D721Med (cell line): ENCODE measurements at regions not wholly inside any gene's neighbourhood (a gene's known extent, or its start where the extent isn't known, plus 50 kb on each side); places are given as distances from the start of the nearest gene placed in this dataset.

ENCODE experiments used
- DNase-seq: peaks from one replicate; pipeline ENCODE4 v3.0.0; 2011; ENCODE audit warnings: low spot score; ENCODE audit not compliant: insufficient read length
- FAIRE-seq: peaks from 2 replicates; lab custom pipeline; 2011; peaks lifted over from hg19 to GRCh38; lab: Jason Lieb, UNC
- TF ChIP-seq, protein P1 (sequence below): IDR thresholded peaks from 2 replicates; pipeline ENCODE4 v1.5.1; 2012; ENCODE audit warnings: mild to moderate bottlenecking, control low read depth; ENCODE audit not compliant: insufficient read depth; ENCODE audit errors: missing control alignments

DNA sequence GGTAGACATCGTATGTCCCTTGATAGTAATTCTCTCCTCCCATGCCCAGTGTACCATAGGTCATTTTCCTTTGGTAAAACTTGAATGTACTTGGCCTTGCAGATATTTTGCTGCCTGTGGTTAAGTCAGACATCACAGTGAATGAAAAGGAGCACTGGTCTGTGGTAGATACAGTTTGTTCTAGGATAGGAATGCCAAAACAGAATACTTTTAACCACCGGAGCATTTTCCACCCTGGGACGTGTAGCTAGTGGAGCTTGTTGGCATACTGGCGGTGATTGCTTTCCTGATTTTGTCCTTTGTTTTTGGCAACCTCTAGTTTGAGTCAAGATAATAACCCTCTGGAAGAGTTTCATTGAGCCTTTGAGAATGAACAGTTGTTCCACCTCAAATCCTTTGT, 92.0 kb upstream of the BMPER start:
- TF ChIP-seq, protein P1, sequence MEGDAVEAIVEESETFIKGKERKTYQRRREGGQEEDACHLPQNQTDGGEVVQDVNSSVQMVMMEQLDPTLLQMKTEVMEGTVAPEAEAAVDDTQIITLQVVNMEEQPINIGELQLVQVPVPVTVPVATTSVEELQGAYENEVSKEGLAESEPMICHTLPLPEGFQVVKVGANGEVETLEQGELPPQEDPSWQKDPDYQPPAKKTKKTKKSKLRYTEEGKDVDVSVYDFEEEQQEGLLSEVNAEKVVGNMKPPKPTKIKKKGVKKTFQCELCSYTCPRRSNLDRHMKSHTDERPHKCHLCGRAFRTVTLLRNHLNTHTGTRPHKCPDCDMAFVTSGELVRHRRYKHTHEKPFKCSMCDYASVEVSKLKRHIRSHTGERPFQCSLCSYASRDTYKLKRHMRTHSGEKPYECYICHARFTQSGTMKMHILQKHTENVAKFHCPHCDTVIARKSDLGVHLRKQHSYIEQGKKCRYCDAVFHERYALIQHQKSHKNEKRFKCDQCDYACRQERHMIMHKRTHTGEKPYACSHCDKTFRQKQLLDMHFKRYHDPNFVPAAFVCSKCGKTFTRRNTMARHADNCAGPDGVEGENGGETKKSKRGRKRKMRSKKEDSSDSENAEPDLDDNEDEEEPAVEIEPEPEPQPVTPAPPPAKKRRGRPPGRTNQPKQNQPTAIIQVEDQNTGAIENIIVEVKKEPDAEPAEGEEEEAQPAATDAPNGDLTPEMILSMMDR: no peak
- FAIRE-seq (no peak), DNase-seq (no peak)

DNA sequence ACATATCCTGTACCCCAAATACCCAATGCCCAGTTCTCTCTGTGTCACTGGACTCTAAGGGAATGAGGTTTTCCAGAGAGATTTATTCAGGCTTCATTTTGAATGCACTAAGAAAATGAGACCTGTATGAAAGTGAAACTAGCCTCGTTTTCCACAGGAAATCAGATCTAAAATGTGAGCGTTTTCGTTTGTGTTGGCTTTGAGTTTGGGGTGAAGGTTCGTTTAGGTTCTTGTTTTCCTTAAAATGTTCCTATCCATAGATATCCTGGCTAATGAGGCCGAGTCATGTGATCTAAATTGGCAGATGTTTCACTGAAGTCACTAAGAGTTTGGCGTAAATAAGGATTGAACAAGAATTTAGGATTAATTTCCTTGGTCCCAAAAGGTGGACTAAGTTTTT, 90.9 kb upstream of the BMPER start:
- DNase-seq (no peak), FAIRE-seq (no peak)
- TF ChIP-seq, protein P1: no peak

DNA sequence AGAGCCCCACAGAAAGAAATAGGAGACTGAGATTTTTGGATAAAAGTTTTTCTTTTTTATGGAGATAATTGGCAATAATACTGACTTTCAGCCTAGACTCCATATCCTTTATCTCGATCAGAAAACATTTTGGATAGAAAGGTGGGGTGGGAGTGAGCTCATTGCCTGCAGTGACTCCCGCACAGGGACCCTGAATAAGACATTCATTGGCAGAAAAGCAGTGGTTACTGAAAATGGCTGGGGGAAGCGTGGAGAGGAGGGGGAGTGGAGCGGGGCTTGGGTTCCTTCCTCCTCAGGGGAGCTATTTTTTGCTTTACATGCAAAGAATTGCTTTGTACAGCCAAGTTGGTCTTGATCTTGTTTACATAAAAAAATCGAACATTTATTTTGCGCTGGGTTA, 90.4 kb upstream of the BMPER start:
- TF ChIP-seq, protein P1: no peak
- no peak for FAIRE-seq
- no peak for DNase-seq

DNA sequence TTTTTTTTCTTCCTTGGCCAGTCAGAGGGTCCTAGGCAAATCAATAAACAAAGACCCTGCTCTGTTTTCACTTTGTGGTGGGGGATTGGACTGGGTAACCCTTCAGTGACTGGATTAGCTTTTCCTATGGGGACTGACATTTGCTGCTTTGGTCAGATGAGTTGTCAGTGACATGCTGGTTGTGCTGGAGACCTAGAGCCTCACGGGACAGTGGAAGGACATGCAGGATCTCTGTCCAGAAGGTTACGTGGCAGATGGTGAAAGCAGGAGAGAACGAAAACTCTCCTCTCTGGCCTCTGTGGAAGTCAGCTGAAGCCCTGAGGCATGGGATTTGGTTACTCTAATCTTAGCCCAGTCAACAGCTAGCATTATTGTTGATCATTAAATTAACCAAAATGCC, 90.0 kb upstream of the BMPER start:
- TF ChIP-seq, protein P1: no peak
- no peak for DNase-seq
- no peak for FAIRE-seq

DNA sequence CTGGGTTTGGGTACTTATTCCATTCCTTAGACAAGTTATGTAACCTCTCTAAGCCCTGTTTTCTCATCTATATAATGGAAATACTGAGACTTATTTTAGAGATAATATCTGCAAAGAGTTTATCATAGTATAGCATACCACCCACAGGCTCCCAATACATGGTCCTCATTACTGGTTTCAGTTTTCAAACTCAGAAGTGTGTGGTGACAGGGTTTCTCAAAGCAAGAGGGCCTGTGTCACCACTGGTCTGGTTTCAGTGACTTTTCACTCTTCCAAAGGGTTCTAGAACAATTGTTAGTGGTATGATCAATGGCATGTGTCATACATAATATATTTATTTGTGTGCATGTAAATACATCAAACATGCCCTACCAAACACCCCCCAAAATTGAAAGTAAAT, 89.2 kb upstream of the BMPER start:
- TF ChIP-seq, protein P1: no peak
- no peak for FAIRE-seq
- no peak for DNase-seq

DNA sequence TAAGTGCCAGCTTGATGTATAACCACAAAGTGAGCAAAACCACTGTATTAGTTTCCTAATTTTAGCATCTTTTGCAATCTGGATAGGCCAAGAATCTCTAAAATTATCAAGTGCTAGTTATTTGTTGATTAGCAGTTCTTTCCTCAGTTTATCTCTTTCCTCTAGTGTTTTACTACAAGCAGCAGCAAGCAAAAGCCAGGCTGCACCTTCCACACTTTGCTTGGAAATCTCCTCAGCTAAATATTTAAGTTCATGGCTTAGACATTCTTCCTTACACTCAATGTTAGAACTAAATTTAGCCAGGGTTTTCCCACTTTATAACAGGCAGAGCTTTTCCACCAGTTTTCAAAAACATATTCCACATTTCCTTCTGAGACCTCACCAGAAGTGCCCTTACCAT, 85.7 kb upstream of the BMPER start:
- FAIRE-seq (no peak), DNase-seq (no peak)
- TF ChIP-seq, protein P1: no peak

DNA sequence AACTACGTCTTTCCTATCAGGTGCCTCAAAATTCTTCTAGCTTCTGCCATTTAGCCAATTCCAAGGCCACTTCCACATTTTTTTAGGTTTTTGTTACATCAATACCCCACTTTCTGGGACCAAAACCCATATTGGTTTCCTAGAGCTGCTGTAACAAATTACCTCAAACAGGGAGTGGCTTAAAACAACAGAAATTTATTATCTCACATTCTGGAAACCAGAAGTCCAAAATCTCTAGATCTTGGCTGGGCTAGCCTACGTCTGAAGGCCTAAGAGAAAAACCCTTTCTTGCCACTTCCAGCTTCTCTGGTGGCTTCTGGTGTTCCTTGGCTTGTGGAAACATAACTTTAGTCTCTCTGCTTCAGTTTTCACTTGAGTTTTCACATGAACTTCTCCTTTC, 85.1 kb upstream of the BMPER start:
- TF ChIP-seq, protein P1: no peak
- FAIRE-seq: no peak
- DNase-seq: no peak
